ENCODE measurements at regions not wholly inside any gene's neighbourhood (a gene's known extent, or its start where the extent isn't known, plus 50 kb on each side); places are given as distances from the start of the nearest gene placed in this dataset.

DNA sequence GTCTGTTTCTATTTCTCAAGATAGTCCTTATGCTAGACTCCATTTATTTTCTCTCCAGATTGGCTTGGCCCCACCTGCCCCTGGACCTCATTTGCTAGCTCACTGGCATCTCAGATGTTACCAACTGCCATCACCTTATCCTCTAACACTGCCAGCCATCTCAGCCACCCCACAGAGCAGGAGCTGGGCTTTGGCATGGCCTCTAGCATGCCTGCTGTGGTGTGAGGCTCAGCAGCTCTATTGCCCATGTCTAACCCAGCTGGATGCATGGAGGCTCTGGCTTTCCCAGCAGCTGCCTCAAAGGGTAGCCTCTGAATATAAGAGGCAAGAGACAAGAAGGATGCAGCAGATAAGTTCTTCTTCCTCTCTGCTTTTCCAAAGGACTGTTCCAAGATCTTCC lies 373.4 kb downstream of the TNS1 start:
- Histone ChIP-seq H3K4me2 (ENCODE audit: control insufficient read depth, extremely low read depth, insufficient read depth, low read depth, low read length) (no peak overlapping the region), H4K20me1 (ENCODE audit: control insufficient read depth, extremely low read depth, insufficient read depth, low read length) (no peaks in the 10 kb centered on the region), H3K9me1 (ENCODE audit: control insufficient read depth, extremely low read depth, insufficient read depth, low read length) (no peaks in the 10 kb centered on the region), H3K4me3 (ENCODE audit: control insufficient read depth in 2 of 3, extremely low read depth in 1 of 3, insufficient read depth in 2 of 3, low read depth in 1 of 3, low read length in 3 of 3) (no peak overlapping the region), H3K9ac (ENCODE audit: control insufficient read depth, extremely low read depth, insufficient read depth, low read length) (no peak overlapping the region), H3K79me2 (ENCODE audit: control insufficient read depth, insufficient read depth, low read length) (no peaks in the 10 kb centered on the region), H2AFZ (ENCODE audit: control insufficient read depth, low read length) (no peak overlapping the region), H3K27me3 (ENCODE audit: control insufficient read depth, extremely low read depth, insufficient read depth, low read length) (no peaks in the 10 kb centered on the region), H3K27ac (ENCODE audit: control insufficient read depth, insufficient read depth, low read length) (no peak overlapping the region), H3K36me3 (ENCODE audit: control insufficient read depth in 2 of 2, extremely low read depth in 1 of 2, insufficient read depth in 2 of 2, low read length in 2 of 2) (no peaks in the 10 kb centered on the region), H3K9me3 (ENCODE audit: control insufficient read depth, low read depth, low read length) (no peaks in the 10 kb centered on the region), H3K4me1 (ENCODE audit: control insufficient read depth, extremely low read depth, insufficient read depth, low read length) (no peaks in the 10 kb centered on the region)
- dilution Hi-C loops (cut with MboI; ENCODE audit: extremely low pct_ligation_motif_present, low sequenced_read_pairs): no loop called here
- TF ChIP-seq, protein P1, sequence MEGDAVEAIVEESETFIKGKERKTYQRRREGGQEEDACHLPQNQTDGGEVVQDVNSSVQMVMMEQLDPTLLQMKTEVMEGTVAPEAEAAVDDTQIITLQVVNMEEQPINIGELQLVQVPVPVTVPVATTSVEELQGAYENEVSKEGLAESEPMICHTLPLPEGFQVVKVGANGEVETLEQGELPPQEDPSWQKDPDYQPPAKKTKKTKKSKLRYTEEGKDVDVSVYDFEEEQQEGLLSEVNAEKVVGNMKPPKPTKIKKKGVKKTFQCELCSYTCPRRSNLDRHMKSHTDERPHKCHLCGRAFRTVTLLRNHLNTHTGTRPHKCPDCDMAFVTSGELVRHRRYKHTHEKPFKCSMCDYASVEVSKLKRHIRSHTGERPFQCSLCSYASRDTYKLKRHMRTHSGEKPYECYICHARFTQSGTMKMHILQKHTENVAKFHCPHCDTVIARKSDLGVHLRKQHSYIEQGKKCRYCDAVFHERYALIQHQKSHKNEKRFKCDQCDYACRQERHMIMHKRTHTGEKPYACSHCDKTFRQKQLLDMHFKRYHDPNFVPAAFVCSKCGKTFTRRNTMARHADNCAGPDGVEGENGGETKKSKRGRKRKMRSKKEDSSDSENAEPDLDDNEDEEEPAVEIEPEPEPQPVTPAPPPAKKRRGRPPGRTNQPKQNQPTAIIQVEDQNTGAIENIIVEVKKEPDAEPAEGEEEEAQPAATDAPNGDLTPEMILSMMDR (optimal IDR thresholded peaks at IDR 0.05 in 1 of 3, IDR thresholded peaks at IDR 0.05 in 1 of 3, conservative IDR thresholded peaks at IDR 0.05 in 1 of 3; ENCODE audit: extremely low read depth in 1 of 3, insufficient read depth in 2 of 3, low read length in 3 of 3): no peak
- TF ChIP-seq EZH2 (IDR thresholded peaks at IDR 0.05; ENCODE audit: low read length): no peak
- FAIRE-seq: no peak
- no peak for DNase-seq (ENCODE audit: low read depth, low spot score)

DNA sequence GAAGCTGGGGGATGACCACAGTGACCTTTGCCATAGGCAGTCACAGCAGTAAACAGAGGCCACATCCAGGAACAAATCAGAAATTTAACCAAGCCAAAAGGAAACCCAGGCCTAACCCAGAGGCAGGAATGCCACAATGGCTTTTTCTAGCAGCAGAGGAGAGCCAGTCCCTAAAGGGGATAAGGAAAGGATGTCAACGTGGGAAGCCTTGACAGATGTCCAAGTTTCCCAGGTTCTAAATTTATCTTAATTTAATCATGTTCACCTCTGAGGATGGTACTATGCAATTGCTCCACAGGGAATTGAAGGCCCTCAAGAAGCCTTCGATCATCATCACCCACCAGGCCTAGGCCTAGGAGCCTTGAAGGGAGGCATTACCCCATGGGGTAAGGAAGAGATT lies 374.7 kb downstream of the TNS1 start:
- H3K4me2 ChIP-seq (ENCODE audit: control insufficient read depth, extremely low read depth, insufficient read depth, low read depth, low read length): no peak overlapping the region
- dilution Hi-C loops (cut with MboI; ENCODE audit: extremely low pct_ligation_motif_present, low sequenced_read_pairs): no loop called here
- H2AFZ ChIP-seq (ENCODE audit: control insufficient read depth, low read length): no peak overlapping the region
- no peak overlapping the region for H3K27ac ChIP-seq (ENCODE audit: control insufficient read depth, insufficient read depth, low read length)
- H3K9ac ChIP-seq (ENCODE audit: control insufficient read depth, extremely low read depth, insufficient read depth, low read length): no peak overlapping the region
- no peak overlapping the region for H3K4me3 ChIP-seq (ENCODE audit: control insufficient read depth in 2 of 3, extremely low read depth in 1 of 3, insufficient read depth in 2 of 3, low read depth in 1 of 3, low read length in 3 of 3)
- H3K9me3 ChIP-seq (ENCODE audit: control insufficient read depth, low read depth, low read length): no peaks in the 10 kb centered on the region
- DNase-seq (ENCODE audit: low read depth, low spot score) (no peak), FAIRE-seq (no peak)
- H3K9me1 ChIP-seq (ENCODE audit: control insufficient read depth, extremely low read depth, insufficient read depth, low read length): no peaks in the 10 kb centered on the region
- H3K4me1 ChIP-seq (ENCODE audit: control insufficient read depth, extremely low read depth, insufficient read depth, low read length): no peaks in the 10 kb centered on the region
- no peaks in the 10 kb centered on the region for H3K27me3 ChIP-seq (ENCODE audit: control insufficient read depth, extremely low read depth, insufficient read depth, low read length)
- TF ChIP-seq, protein P1 (optimal IDR thresholded peaks at IDR 0.05 in 1 of 3, IDR thresholded peaks at IDR 0.05 in 1 of 3, conservative IDR thresholded peaks at IDR 0.05 in 1 of 3; ENCODE audit: extremely low read depth in 1 of 3, insufficient read depth in 2 of 3, low read length in 3 of 3): no peak
- no peak for TF ChIP-seq EZH2 (IDR thresholded peaks at IDR 0.05; ENCODE audit: low read length)
- no peaks in the 10 kb centered on the region for H3K79me2 ChIP-seq (ENCODE audit: control insufficient read depth, insufficient read depth, low read length)
- no peaks in the 10 kb centered on the region for H4K20me1 ChIP-seq (ENCODE audit: control insufficient read depth, extremely low read depth, insufficient read depth, low read length)
- no peaks in the 10 kb centered on the region for H3K36me3 ChIP-seq (ENCODE audit: control insufficient read depth in 2 of 2, extremely low read depth in 1 of 2, insufficient read depth in 2 of 2, low read length in 2 of 2)

Measured in keratinocyte (primary cell).